Stimulated activated CD4-positive, alpha-beta T cell treated with anti-CD3 and anti-CD28 coated beads, Interleukin-12 subunit alpha, Interleukin-12 subunit beta, amount 100 ng/mL, for 24 hours (primary cell): ENCODE measurements at regions not wholly inside any gene's neighbourhood (a gene's known extent, or its start where the extent isn't known, plus 50 kb on each side); places are given as distances from the start of the nearest gene placed in this dataset.
"Not testable (repeated sequence)": the region's sequence is repeated elsewhere in the genome, so short reads cannot be mapped to it uniquely, and the experiment has no call there.

ENCODE experiments used
- DNase-seq, 2 experiments: peaks; one replicate each; pipeline ENCODE4 v3.0.0-alpha.2; 2020; ENCODE audit warnings: low read depth in 2 of 2

DNA sequence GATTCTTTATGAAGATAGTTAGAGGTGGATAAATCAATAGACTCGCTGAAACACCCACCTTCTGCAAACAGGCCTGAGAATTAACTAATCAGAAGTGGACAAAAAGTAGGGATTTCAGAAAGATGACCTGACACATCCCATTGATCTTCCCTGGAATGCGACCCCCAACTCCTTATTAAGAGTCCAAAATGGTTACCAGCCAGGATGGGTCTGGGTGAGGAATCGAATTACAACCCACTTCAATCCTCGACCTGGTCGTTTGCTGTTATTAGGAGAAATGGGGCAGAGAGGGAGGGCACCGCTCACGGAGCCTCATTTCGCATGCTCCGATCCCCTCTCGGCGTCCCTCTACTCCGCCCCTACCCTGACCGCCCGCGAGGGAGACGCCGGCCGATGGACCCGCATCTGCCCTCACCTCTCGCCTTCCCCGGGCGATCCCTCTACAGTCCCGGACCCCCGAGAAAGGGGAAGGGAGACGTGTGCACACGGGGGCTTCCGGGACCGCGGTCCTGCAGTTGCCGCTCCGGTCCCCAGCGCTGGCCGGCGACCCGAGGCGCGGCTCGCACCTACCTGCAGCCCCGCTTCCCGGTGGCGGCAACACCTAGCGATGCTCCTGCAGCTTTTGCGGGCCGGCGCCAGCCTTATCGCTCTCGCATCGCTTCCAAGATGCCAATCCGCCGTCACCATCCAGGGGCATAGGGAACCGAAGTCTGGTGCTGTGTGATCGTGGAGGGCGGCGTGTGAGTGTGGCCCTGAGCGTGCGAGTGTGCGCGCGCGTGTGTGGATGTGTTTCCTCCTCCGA, 69.3 kb upstream of the USP15 start:
- DNase-seq, result no peak

DNA sequence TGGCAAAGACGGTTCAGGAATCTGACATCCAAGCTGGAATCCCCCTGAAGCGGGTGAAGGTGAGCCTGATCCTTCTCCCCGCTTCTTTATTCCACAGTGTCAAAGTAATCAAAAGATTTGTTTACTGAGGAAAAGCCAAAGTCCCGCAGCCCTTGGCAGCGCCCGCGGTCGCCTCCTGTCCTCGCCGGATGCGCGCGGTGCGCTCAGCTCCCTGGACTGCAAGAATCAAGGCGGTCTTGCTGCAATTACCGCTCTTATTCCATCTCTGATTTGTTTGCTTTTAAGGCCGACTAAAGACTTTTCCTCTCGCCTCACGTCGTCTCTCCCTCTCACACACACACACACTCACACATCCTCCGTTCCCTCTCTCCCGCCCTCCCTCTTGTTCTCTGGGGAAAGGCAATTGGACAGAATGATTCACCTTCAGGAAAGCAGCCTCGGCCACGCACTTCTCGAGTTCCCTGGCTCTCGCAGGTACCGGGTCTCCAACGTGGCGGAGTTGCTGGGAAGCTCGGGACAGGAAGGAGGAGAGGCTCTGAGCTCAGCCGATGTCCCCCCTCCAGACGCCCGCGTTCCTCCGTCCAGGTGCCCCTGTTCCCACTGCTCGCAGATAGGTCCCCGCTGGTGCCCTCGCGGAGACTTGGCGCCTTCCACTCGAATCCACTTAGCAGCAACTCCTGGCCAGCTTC, 68.6 kb upstream of the USP15 start:
- no peak for DNase-seq

DNA sequence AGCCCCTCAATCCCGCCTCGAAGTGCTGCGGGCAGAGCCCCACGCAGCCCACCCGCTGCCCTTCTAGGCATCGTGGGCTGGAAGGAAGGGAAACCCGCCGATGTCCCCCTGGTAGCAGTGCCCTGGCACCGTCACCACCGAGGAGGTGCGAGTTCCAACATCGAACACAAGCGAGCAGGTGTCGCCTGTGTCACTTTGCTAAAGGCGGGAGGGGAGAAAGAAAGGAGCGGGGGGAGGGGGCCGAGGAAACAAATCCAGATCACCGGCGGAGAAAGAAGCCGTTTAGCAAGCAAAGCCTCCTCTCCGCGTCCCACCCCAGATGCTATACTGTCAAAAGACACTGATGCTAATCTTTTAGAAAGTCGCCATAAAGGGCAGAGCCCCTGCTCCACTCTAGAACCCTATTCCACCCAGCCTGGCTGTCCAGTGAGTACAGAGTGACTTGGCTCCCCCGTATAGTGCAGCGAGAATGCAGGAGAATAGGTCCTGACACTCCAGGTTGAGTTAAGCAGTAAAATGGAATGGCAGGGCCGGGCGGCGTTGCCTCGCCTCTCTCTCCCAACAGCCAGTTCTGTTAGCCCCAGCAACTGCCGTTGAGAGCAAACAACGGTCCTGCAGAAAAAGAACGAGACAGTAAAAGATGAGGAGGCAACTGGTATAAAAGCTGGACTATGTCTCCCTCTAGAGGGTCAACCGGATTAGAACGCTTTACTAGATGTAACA, 67.9 kb upstream of the USP15 start:
- DNase-seq, result peak in 1 of 2 experiments; percentile 10

DNA sequence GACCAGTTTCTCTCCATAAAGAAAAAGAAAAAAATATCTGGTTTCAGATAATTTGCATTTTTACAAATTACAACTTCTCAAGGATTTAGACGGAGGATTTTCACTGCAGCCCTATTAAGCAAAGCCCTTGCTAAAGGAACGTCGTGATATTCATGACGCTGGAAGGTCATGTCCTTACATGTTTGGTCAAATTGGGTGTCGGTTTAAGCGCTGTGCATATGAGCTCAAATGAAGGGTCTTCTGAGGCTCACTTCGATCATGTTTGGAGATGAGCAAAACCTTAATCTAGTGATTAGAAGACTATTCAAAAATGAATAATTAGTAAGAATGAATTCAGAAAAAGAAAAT, 67.3 kb upstream of the USP15 start:
- no peak for DNase-seq

DNA sequence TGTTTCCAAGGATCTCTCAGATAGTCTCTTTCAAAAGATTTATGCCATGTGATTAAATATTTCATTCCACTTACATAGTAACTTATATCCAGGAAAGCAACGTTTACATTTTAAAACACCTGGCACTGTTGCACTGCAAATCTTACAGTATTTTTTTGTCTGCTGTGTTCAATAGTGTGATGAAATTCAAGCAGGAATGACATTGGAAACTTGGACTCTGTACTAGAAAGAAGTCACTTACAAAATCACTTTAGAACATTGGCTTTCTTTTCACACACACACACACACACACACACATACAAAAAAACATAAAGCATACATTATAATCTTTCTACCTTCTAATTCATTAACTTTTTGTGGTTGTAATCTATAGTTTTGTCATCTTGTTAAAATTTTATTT, 66.2 kb upstream of the USP15 start:
- no peak for DNase-seq

DNA sequence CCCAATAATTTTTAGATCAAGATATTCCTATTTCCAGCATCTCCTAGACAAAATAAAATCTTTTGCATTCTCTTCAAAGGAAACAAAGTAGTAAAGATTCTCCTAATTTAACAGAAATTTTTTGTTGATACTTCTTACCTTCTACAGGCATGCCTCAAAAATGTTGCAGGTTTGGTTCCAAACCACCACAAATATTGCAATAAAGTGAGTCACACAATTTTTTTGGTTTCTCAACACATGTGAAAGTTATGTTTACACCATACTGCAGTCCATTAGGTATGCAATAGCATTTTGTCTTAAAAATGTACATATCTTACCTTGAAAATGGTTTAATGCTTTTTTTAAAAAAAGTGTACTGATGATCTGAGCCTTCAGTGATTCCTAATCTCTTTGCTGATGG, 65.6 kb upstream of the USP15 start:
- DNase-seq, result no peak

DNA sequence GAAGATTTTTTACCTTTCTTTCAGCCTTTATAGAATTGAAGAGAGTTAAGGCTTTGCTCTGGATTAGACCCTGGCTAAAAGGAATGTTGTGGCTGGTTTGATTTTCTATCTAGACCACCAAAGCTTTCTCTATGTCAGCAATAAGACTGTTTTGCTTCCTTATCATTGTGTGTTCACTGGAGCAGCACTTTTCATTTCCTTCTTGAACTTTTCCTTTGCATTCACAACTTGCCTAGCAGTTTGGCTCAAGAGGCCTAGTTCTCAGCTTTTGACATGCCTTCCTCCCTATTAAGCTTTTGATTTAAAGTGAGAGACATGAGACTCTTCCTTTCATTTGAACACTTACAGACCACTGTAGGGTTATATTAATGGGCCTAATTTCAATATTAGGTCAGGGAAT, 64.1 kb upstream of the USP15 start:
- no peak for DNase-seq

DNA sequence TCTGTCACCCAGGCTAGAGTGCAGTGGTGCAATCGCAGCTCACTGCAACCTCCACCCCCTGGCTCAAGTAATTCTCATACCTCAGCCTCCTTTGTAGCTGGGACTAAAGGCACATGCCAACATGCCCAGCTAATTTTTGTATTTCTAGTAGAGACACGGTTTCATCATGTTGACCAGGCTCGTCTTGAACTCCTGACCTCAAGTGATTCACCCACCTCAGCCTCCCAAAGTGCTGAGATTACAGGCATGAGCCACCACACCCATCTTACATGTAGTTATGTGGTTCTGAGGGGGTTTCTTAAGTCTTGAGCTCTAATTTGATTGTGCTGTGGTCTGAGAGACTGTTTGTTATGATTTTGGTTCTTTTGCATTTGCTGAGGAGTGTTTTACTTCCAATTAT, 57.3 kb upstream of the USP15 start:
- DNase-seq, result not testable (repeated sequence)

DNA sequence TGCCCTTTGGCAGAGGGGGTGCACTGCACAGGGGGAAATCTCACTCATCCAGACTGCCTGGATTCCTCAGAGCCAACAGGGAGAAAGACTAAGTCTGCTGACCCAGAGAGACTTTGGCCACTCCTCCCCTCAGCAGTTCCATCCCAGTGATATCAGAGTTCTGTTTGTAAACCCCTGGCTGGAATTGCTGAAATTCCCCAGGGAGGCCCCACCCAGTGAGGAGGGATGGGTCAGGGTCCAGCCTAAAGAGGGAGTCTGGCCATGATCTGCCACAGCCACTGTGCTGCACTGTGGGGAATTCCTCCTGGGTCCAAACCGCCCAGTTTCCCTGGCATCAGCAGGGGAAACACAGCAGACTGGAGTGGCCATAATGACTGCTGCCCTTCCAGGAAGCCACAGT, 54.9 kb upstream of the USP15 start:
- DNase-seq, result no peak

DNA sequence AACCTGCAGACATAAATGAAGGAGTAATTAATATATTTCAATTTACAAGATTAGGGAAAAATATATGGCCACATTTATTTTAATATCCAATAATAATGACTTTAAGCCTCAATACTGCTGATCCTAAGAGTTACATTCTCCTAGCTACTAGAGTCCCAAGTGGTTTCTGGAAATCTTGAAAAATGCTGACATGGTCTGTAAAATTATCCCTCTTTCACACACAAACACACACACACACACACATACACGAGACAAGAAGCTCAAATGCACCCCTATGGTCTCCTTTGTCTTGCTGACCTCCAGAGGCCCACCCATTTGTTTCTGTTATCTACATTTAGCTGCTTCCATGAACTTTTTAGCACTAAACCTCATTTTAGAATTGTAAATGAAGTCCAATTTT, 53.0 kb upstream of the USP15 start:
- no peak for DNase-seq
